Astrocyte of the cerebellum (primary cell): ENCODE measurements at regions not wholly inside any gene's neighbourhood (a gene's known extent, or its start where the extent isn't known, plus 50 kb on each side); places are given as distances from the start of the nearest gene placed in this dataset.
"Not testable (repeated sequence)": the region's sequence is repeated elsewhere in the genome, so short reads cannot be mapped to it uniquely, and the experiment has no call there.

Experiments used
- DNase-seq: peaks from one replicate; pipeline ENCODE4 v3.0.0-alpha.2; 2011; ENCODE audit warnings: low read depth
- H3K4me3 ChIP-seq: 2 replicates; pipeline ENCODE4 v1.5.1; 2011; ENCODE audit warnings: mild to moderate bottlenecking, low read depth, low read length, moderate library complexity
- in situ Hi-C: cut with HindIII; loops from 2 replicates; pipeline ENCODE4 v1.10.0; 2017; ENCODE audit warnings: low sequenced_read_pairs
- TF ChIP-seq, protein P1 (sequence below): IDR thresholded peaks from 2 replicates; pipeline ENCODE4 v1.5.1; 2012; ENCODE audit warnings: low read length, low read depth, moderate library complexity, mild to moderate bottlenecking; ENCODE audit errors: missing control alignments

DNA sequence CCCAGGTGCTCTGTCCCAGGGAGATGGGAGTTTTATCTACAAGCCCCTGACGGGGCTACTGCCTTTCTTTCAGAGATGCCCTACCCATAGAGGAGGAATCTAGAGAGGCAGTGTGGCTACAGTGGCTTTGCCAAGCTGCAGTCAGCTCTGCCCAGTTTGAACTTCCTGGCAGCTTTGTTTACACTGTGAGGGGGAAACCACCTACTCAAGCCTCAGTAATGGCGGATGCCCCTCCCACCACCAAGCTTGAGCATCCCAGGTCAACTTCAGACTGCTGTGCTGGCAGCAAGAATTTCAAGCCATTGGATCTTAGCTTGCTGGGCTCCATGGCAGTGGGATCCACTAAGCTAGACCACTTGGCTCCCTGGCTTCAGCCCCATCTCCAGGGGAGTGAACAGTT lies 53.1 kb upstream of the TMEM252 start:
- in situ Hi-C loops = loop anchor here (25.0 kb wide), 1 partner anchor 394 kb away; no protein-coding TSS in a partner anchor
- not testable (repeated sequence) for DNase-seq, H3K4me3 ChIP-seq

DNA sequence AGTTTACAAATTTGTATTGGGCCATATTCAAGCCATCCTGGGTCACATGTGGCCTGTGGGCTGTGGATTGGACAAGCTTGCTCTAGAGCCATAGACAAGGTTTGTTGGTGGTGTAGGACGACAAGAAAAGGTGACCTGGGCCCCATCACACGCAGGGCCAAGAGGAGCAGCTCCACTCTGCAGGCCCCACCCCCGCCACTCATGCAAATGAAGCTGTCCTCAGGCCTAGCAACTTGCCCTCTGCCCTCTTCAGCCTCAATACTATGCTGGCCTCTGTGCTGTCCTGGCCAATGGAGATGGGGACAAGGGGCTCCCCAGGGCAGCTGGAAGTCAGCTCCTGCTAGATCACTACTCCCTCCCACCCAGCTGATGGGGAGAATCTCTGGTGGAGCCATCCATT lies 55.2 kb upstream of the TMEM252 start:
- in situ Hi-C loops = loop anchor here (25.0 kb wide), 1 partner anchor 391 kb away; no protein-coding TSS in a partner anchor
- TF ChIP-seq, protein P1, sequence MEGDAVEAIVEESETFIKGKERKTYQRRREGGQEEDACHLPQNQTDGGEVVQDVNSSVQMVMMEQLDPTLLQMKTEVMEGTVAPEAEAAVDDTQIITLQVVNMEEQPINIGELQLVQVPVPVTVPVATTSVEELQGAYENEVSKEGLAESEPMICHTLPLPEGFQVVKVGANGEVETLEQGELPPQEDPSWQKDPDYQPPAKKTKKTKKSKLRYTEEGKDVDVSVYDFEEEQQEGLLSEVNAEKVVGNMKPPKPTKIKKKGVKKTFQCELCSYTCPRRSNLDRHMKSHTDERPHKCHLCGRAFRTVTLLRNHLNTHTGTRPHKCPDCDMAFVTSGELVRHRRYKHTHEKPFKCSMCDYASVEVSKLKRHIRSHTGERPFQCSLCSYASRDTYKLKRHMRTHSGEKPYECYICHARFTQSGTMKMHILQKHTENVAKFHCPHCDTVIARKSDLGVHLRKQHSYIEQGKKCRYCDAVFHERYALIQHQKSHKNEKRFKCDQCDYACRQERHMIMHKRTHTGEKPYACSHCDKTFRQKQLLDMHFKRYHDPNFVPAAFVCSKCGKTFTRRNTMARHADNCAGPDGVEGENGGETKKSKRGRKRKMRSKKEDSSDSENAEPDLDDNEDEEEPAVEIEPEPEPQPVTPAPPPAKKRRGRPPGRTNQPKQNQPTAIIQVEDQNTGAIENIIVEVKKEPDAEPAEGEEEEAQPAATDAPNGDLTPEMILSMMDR = no peak
- no peak overlapping the region for H3K4me3 ChIP-seq
- DNase-seq = no peak

- TF ChIP-seq, protein P1 = no peak
- in situ Hi-C loops = loop anchor here (25.0 kb wide), 1 partner anchor 390 kb away; no protein-coding TSS in a partner anchor
- H3K4me3 ChIP-seq = no peak overlapping the region
- no peak for DNase-seq
These were observed 56.8 kb upstream of the TMEM252 start for GRCh38 chr9:68597362-68597997.

- no peak for DNase-seq
- TF ChIP-seq, protein P1 = no peak
- in situ Hi-C loops = loop anchor here (25.0 kb wide), 1 partner anchor 387 kb away; no protein-coding TSS in a partner anchor
- no peak overlapping the region for H3K4me3 ChIP-seq
These were observed 59.1 kb upstream of the TMEM252 start for GRCh38 chr9:68599826-68600225.

DNA sequence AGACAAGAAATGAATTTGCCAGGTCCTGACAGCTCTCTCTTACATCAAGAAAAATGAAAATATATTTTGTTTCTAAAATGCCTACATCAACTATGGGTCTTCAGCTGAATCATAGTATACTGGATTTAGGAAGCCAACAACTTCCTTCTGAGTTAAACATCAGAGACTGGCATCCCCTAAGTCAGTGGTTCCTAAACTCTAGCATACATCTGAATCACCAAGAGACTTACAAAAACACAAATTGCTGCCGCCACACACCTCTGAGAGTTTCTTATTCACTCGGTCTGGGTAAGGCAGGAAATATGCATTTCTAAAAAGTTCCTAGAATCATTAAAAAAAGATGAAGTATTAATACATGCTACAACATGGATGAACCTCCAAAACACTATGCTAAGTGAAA lies 60.4 kb upstream of the TMEM252 start:
- TF ChIP-seq, protein P1 = no peak
- no peak for DNase-seq
- in situ Hi-C loops = no loop called here
- no peak overlapping the region for H3K4me3 ChIP-seq

GRCh38 chr9:68603371-68603770 lies 62.7 kb upstream of the TMEM252 start:
- TF ChIP-seq, protein P1 = no peak
- DNase-seq = no peak
- in situ Hi-C loops = no loop called here
- H3K4me3 ChIP-seq = no peak overlapping the region

- DNase-seq = no peak
- TF ChIP-seq, protein P1 = no peak
- H3K4me3 ChIP-seq = no peak overlapping the region
- in situ Hi-C loops = no loop called here
These were observed 68.1 kb upstream of the TMEM252 start for GRCh38 chr9:68608763-68609162.
